HEK293 (cell line): ENCODE measurements at regions not wholly inside any gene's neighbourhood (a gene's known extent, or its start where the extent isn't known, plus 50 kb on each side); places are given as distances from the start of the nearest gene placed in this dataset.

Source experiments
- CTCF ChIA-PET: fragments of 350-600 bp; formaldehyde crosslinking; extraction: SDS; loops from one replicate; lab custom pipeline; 2021; ENCODE audit warnings: antibody characterized with exemption; lab: Yijun Ruan, JAX
- POLR2A ChIA-PET: fragments of 300-600 bp; formaldehyde crosslinking; extraction: SDS; loops from one replicate; lab custom pipeline; 2020; ENCODE audit warnings: antibody characterized with exemption, inconsistent platforms; lab: Yijun Ruan, JAX
- H3K27ac ChIP-seq: fragments of 200-500 bp; sonication (Bioruptor generic); 2 replicates; pipeline ENCODE4 v1.5.1; 2014; ENCODE audit warnings: low read depth, low read length, control low read depth, inconsistent platforms; ENCODE audit errors: extremely low read depth
- H3K36me3 ChIP-seq, 2 experiments: fragments of 200-500 bp in 1 of 2; sonication (Bioruptor generic) in 1 of 2; 1 replicate in 1 of 2; 2 replicates in 1 of 2; pipeline ENCODE4 v1.5.1; 2014 to 2017; ENCODE audit warnings: inconsistent platforms in 2 of 2, low read length in 2 of 2; ENCODE audit not compliant: control insufficient read depth in 2 of 2, insufficient read depth in 1 of 2
- H3K4me1 ChIP-seq: fragments of 200-500 bp; sonication (Bioruptor generic); 2 replicates; pipeline ENCODE4 v1.5.1; 2014; ENCODE audit warnings: mild to moderate bottlenecking, low read length, inconsistent platforms; ENCODE audit not compliant: control insufficient read depth, insufficient read depth
- H3K4me3 ChIP-seq: 2 replicates; pipeline ENCODE4 v1.5.1; 2011; ENCODE audit warnings: low read depth, mild to moderate bottlenecking, control low read depth, low read length, moderate library complexity
- H3K9me3 ChIP-seq: fragments of 200-500 bp; sonication (Bioruptor generic); 2 replicates; pipeline ENCODE4 v1.5.1; 2014; ENCODE audit warnings: low read depth, low read length, inconsistent platforms; ENCODE audit not compliant: control insufficient read depth, insufficient read depth
- AEBP2 ChIP-seq: fragments of 450-650 bp; formaldehyde crosslinking; IDR thresholded peaks from 2 replicates; pipeline ENCODE4 v1.5.1; 2016; ENCODE audit warnings: missing biosample characterization, missing genetic modification characterization, borderline replicate concordance
- ELK4 ChIP-seq: IDR thresholded peaks from 2 replicates; pipeline ENCODE4 v1.6.1; 2011; ENCODE audit warnings: mild to moderate bottlenecking, low read depth, low read length, borderline replicate concordance
- GLIS1 ChIP-seq: fragments of 450-650 bp; formaldehyde crosslinking; IDR thresholded peaks from 2 replicates; pipeline ENCODE4 v1.5.1; 2016; ENCODE audit warnings: missing biosample characterization, missing genetic modification characterization
- HOXC10 ChIP-seq: sonication (generic); formaldehyde crosslinking; IDR thresholded peaks from 2 replicates; pipeline ENCODE4 v1.8.1; 2023; ENCODE audit warnings: mild to moderate bottlenecking, missing genetic modification reagents
- KLF9 ChIP-seq: fragments of 450-650 bp; formaldehyde crosslinking; IDR thresholded peaks from 2 replicates; pipeline ENCODE4 v1.5.1; 2016; ENCODE audit warnings: missing biosample characterization, missing genetic modification characterization, low read depth
- PRDM1 ChIP-seq: fragments of 450-650 bp; formaldehyde crosslinking; IDR thresholded peaks from 2 replicates; pipeline ENCODE4; 2016; ENCODE audit warnings: missing biosample characterization, missing genetic modification characterization
- ZBTB26 ChIP-seq: fragments of 450-650 bp; formaldehyde crosslinking; optimal IDR thresholded peaks from 2 replicates; pipeline ENCODE3; 2016; ENCODE audit warnings: missing biosample characterization, mild to moderate bottlenecking, missing genetic modification characterization
- ZBTB49 ChIP-seq: fragments of 450-650 bp; formaldehyde crosslinking; IDR thresholded peaks from 2 replicates; pipeline ENCODE4 v1.5.1; 2016; ENCODE audit warnings: missing biosample characterization, missing genetic modification characterization, low read depth
- ZNF114 ChIP-seq: fragments of 450-650 bp; formaldehyde crosslinking; IDR thresholded peaks from 2 replicates; pipeline ENCODE4 v1.5.0; 2017; ENCODE audit warnings: missing biosample characterization, missing genetic modification characterization
- ZNF121 ChIP-seq: fragments of 450-650 bp; formaldehyde crosslinking; IDR thresholded peaks from 2 replicates; pipeline ENCODE4 v1.5.1; 2016; ENCODE audit warnings: missing biosample characterization, missing genetic modification characterization
- ZNF133 ChIP-seq: fragments of 450-650 bp; formaldehyde crosslinking; IDR thresholded peaks from 2 replicates; pipeline ENCODE4 v1.5.1; 2016; ENCODE audit warnings: missing biosample characterization, missing genetic modification characterization
- ZNF146 ChIP-seq: fragments of 450-650 bp; formaldehyde crosslinking; IDR thresholded peaks from 2 replicates; pipeline ENCODE4 v1.5.1; 2016; ENCODE audit warnings: missing biosample characterization, missing genetic modification characterization
- ZNF155 ChIP-seq: fragments of 450-650 bp; formaldehyde crosslinking; IDR thresholded peaks from 2 replicates; pipeline ENCODE4 v1.5.1; 2016; ENCODE audit warnings: missing biosample characterization, missing genetic modification characterization
- ZNF19 ChIP-seq: fragments of 450-650 bp; formaldehyde crosslinking; IDR thresholded peaks from 2 replicates; pipeline ENCODE4; 2016; ENCODE audit warnings: missing biosample characterization, missing genetic modification characterization, low read depth
- ZNF221 ChIP-seq: fragments of 450-650 bp; formaldehyde crosslinking; IDR thresholded peaks from 2 replicates; pipeline ENCODE4 v1.5.1; 2017; ENCODE audit warnings: missing biosample characterization, missing genetic modification characterization, borderline replicate concordance
- ZNF514 ChIP-seq: fragments of 450-650 bp; formaldehyde crosslinking; IDR thresholded peaks from 2 replicates; pipeline ENCODE4 v1.5.1; 2016; ENCODE audit warnings: missing biosample characterization, missing genetic modification characterization
- ZNF664 ChIP-seq: fragments of 450-650 bp; formaldehyde crosslinking; IDR thresholded peaks from 2 replicates; pipeline ENCODE4 v1.5.1; 2016; ENCODE audit warnings: missing biosample characterization, missing genetic modification characterization
- ZNF791 ChIP-seq: fragments of 450-650 bp; formaldehyde crosslinking; IDR thresholded peaks from 2 replicates; pipeline ENCODE4 v1.5.1; 2016; ENCODE audit warnings: missing biosample characterization, missing genetic modification characterization
- ZSCAN18 ChIP-seq: fragments of 450-650 bp; formaldehyde crosslinking; IDR thresholded peaks from 2 replicates; pipeline ENCODE4 v1.5.1; 2016; ENCODE audit warnings: missing biosample characterization, missing genetic modification characterization

- H3K27ac ChIP-seq, result no peak overlapping the region
- CTCF ChIA-PET, result interaction anchor here (1.2 kb wide), 1 partner anchor 128 kb away, joined by 3 read pairs; no protein-coding TSS in a partner anchor
- POLR2A ChIA-PET, result no interaction called here
- H3K36me3 ChIP-seq, result no peaks in the 10 kb centered on the region
- no peak for TF ChIP-seq ZNF133
- no peak for TF ChIP-seq ZNF664
- TF ChIP-seq HOXC10, result no peak
- TF ChIP-seq ZNF155 (tag by site-specific recombination), result no peak
- TF ChIP-seq ZNF121 (tag by site-specific recombination), result no peak
- no peaks in the 10 kb centered on the region for H3K4me1 ChIP-seq
- H3K4me3 ChIP-seq, result no peak overlapping the region
- no peaks in the 10 kb centered on the region for H3K9me3 ChIP-seq
These were observed 71.0 kb upstream of the SRD5A2 start for GRCh38 chr2:31651736-31652135.

GRCh38 chr2:31651267-31651666 lies 70.5 kb upstream of the SRD5A2 start:
- ChIA-PET POLR2A (no interaction called here), CTCF (interaction anchor here (1.2 kb wide), 1 partner anchor 128 kb away, joined by 3 read pairs; no protein-coding TSS in a partner anchor)
- H3K4me3 ChIP-seq, result no peak overlapping the region
- H3K36me3 ChIP-seq, result no peaks in the 10 kb centered on the region
- no peaks in the 10 kb centered on the region for H3K9me3 ChIP-seq
- H3K4me1 ChIP-seq, result no peaks in the 10 kb centered on the region
- TF ChIP-seq ZNF121 (tag by site-specific recombination) (no peak), GLIS1 (tag by site-specific recombination) (no peak), PRDM1 (tag by site-specific recombination) (no peak), KLF9 (tag by site-specific recombination) (no peak), ZNF146 (tag by site-specific recombination) (no peak), ZNF514 (tag by site-specific recombination) (no peak), ZBTB26 (tag by site-specific recombination) (no peak), AEBP2 (no peak), ZNF19 (tag by site-specific recombination) (no peak), ZNF664 (no peak), ELK4 (no peak), ZSCAN18 (no peak), ZNF791 (tag by site-specific recombination) (no peak), ZNF114 (tag by site-specific recombination) (no peak), ZBTB49 (tag by site-specific recombination) (no peak), ZNF221 (tag by site-specific recombination) (no peak)
- no peak overlapping the region for H3K27ac ChIP-seq
